Endothelial cell of umbilical vein (primary cell): ENCODE measurements at regions not wholly inside any gene's neighbourhood (a gene's known extent, or its start where the extent isn't known, plus 50 kb on each side); places are given as distances from the start of the nearest gene placed in this dataset.

Source experiments
- BruUV-seq: library from RNA; stranded (reverse); fragments of 400-500 nt; replicated peaks from 2 replicates; lab custom pipeline; 2021; lab: Mats Ljungman, UMichigan
- CTCF ChIA-PET: fragments of 300-600, 350-600 bp; sonication (Branson Sonifier 250); formaldehyde crosslinking; loops from one replicate; lab custom pipeline; 2021; ENCODE audit warnings: antibody characterized with exemption, inconsistent platforms; lab: Charles Lee
- POLR2A ChIA-PET: fragments of 300-600, 350-600 bp; sonication (Branson Sonifier 250); formaldehyde crosslinking; loops from one replicate; lab custom pipeline; 2021; ENCODE audit warnings: antibody characterized with exemption, inconsistent platforms; lab: Charles Lee
- DNase-seq: peaks from one replicate; pipeline ENCODE4 v3.0.0-alpha.2; 2011; ENCODE audit warnings: low read depth, low spot score
- FAIRE-seq: peaks from 2 replicates; lab custom pipeline; 2011; peaks lifted over from hg19 to GRCh38; lab: Jason Lieb, UNC
- H2AFZ ChIP-seq: 2 replicates; pipeline ENCODE4 v1.6.0; 2012; ENCODE audit warnings: low read depth, low read length, control low read depth, inconsistent platforms
- H3K27ac ChIP-seq: 2 replicates; pipeline ENCODE4 v1.5.1; 2011; ENCODE audit warnings: low read depth, mild to moderate bottlenecking, control low read depth, low read length, moderate library complexity; ENCODE audit not compliant: insufficient read depth
- H3K27me3 ChIP-seq, 2 experiments: 2 replicates each; pipeline versions ENCODE4 v1.6.0 to v1.6.1; 2011; ENCODE audit warnings: low read length in 2 of 2, mixed read lengths in 1 of 2; ENCODE audit not compliant: control insufficient read depth in 2 of 2, insufficient read depth in 2 of 2
- H3K36me3 ChIP-seq, 2 experiments: 2 replicates in 1 of 2; 3 replicates in 1 of 2; pipeline ENCODE4 v1.5.1; 2011; ENCODE audit warnings: low read length in 2 of 2, mild to moderate bottlenecking in 1 of 2, moderate library complexity in 1 of 2; ENCODE audit not compliant: control insufficient read depth in 2 of 2, insufficient read depth in 2 of 2; ENCODE audit errors: extremely low read depth in 1 of 2
- H3K4me1 ChIP-seq: 3 replicates; pipeline ENCODE4 v1.5.1; 2011; ENCODE audit warnings: mild to moderate bottlenecking, low read length; ENCODE audit not compliant: control insufficient read depth, insufficient read depth; ENCODE audit errors: extremely low read depth
- H3K4me2 ChIP-seq: 2 replicates; pipeline ENCODE4 v1.6.1; 2011; ENCODE audit warnings: low read length, control low read depth, mixed read lengths; ENCODE audit not compliant: insufficient read depth
- H3K4me3 ChIP-seq, 3 experiments: fragments of 200-600 bp in 1 of 3; sonication (generic), shearing (Covaris generic) in 1 of 3; replicated peaks in 1 of 3; 2 replicates each; pipeline ENCODE4 v1.5.1; 2011 to 2016; ENCODE audit warnings: control low read depth in 3 of 3, low read length in 3 of 3, mild to moderate bottlenecking in 2 of 3, inconsistent platforms in 1 of 3, low read depth in 1 of 3, moderate library complexity in 1 of 3; ENCODE audit not compliant: insufficient read depth in 1 of 3
- H3K79me2 ChIP-seq: 2 replicates; pipeline ENCODE4 v1.6.0; 2012; ENCODE audit warnings: low read length, inconsistent platforms; ENCODE audit not compliant: control insufficient read depth, insufficient read depth
- H3K9ac ChIP-seq: replicated peaks from 2 replicates; pipeline ENCODE3; 2011; ENCODE audit warnings: low read length, control low read depth; ENCODE audit not compliant: insufficient read depth; ENCODE audit errors: extremely low read depth
- H3K9me1 ChIP-seq: replicated peaks from 3 replicates; pipeline ENCODE4 v1.6.0; 2011; ENCODE audit warnings: mild to moderate bottlenecking, low read length; ENCODE audit not compliant: control insufficient read depth, insufficient read depth; ENCODE audit errors: extremely low read depth
- H3K9me3 ChIP-seq: replicated peaks from 2 replicates; pipeline ENCODE4 v1.5.1; 2012; ENCODE audit warnings: low read length, inconsistent platforms; ENCODE audit not compliant: control insufficient read depth, insufficient read depth
- H4K20me1 ChIP-seq: replicated peaks from 2 replicates; pipeline ENCODE3; 2011; ENCODE audit warnings: mild to moderate bottlenecking, low read length; ENCODE audit not compliant: control insufficient read depth, insufficient read depth; ENCODE audit errors: extremely low read depth
- EZH2 ChIP-seq: IDR thresholded peaks from 2 replicates; pipeline ENCODE4 v1.6.1; 2012; ENCODE audit warnings: borderline replicate concordance, low read depth, mild to moderate bottlenecking, moderate library complexity, low read length, inconsistent platforms; ENCODE audit not compliant: severe bottlenecking
- GATA2 ChIP-seq: IDR thresholded peaks from 2 replicates; pipeline ENCODE4 v1.7.0; 2011; ENCODE audit warnings: low read depth, mild to moderate bottlenecking, moderate library complexity, mixed read lengths, low read length; ENCODE audit not compliant: insufficient read length, insufficient read depth
- JUN ChIP-seq: IDR thresholded peaks from 2 replicates; pipeline ENCODE4 v1.6.1; 2011; ENCODE audit warnings: borderline replicate concordance, low read depth; ENCODE audit not compliant: insufficient read length, insufficient read depth
- dilution Hi-C: fragments of 300-500 bp; cut with MboI; formaldehyde crosslinking; loops from one replicate; pipeline ENCODE4 v1.15.0; 2019; ENCODE audit warnings: low sequenced_read_pairs; ENCODE audit not compliant: extremely low pct_ligation_motif_present
- intact Hi-C: fragments of 100-400 bp; cut with micrococcal nuclease; formaldehyde crosslinking; loops from one replicate; pipeline ENCODE4 v1.10.0; 2022

- intact Hi-C loops (no loop called here), dilution Hi-C loops (no loop called here)
- H3K9me3 ChIP-seq = peaks cover 3% of the 10 kb centered on the region
- H3K4me2 ChIP-seq = no peak overlapping the region
- no peak overlapping the region for H2AFZ ChIP-seq
- H3K79me2 ChIP-seq = no peaks in the 10 kb centered on the region
- no peak for TF ChIP-seq GATA2
- no peaks in the 10 kb centered on the region for H3K9me1 ChIP-seq
- no peaks in the 10 kb centered on the region for H4K20me1 ChIP-seq
- H3K36me3 ChIP-seq = no peaks in the 10 kb centered on the region
- DNase-seq (no peak), FAIRE-seq (no peak)
- H3K4me3 ChIP-seq = no peak overlapping the region
- no peak overlapping the region for H3K27ac ChIP-seq
- no peaks in the 10 kb centered on the region for H3K4me1 ChIP-seq
- CTCF ChIA-PET = no interaction called here
- BruUV-seq = no TSS peak
- POLR2A ChIA-PET = no interaction called here
- H3K27me3 ChIP-seq = no peaks in the 10 kb centered on the region
- H3K9ac ChIP-seq = no peak overlapping the region
Measured at GRCh38 chr1:239723776-239724367, 337.5 kb downstream of the CHRM3 start.

- Histone ChIP-seq H3K9me1 (no peaks in the 10 kb centered on the region), H3K27me3 (no peaks in the 10 kb centered on the region)
Measured at GRCh38 chr1:239725371-239725770, 339.0 kb downstream of the CHRM3 start.

More at GRCh38 chr1:239725371-239725770, 339.0 kb downstream of the CHRM3 start:
- no peaks in the 10 kb centered on the region for H3K4me1 ChIP-seq
- no peak overlapping the region for H2AFZ ChIP-seq
- no peak for FAIRE-seq
- no peak for TF ChIP-seq EZH2
- TF ChIP-seq JUN = no peak
- TF ChIP-seq GATA2 = no peak
- BruUV-seq = no TSS peak
- dilution Hi-C loops = no loop called here
- no peak overlapping the region for H3K9ac ChIP-seq
- H3K4me3 ChIP-seq = no peak overlapping the region
- no peaks in the 10 kb centered on the region for H3K36me3 ChIP-seq
- intact Hi-C loops = no loop called here
- H3K9me3 ChIP-seq = peaks cover 3% of the 10 kb centered on the region
- H3K79me2 ChIP-seq = no peaks in the 10 kb centered on the region
- H4K20me1 ChIP-seq = no peaks in the 10 kb centered on the region
- H3K27ac ChIP-seq = no peak overlapping the region
- DNase-seq = no peak
- ChIA-PET POLR2A (no interaction called here), CTCF (no interaction called here)
- H3K4me2 ChIP-seq = no peak overlapping the region
